ENCODE measurements at regions not wholly inside any gene's neighbourhood (a gene's known extent, or its start where the extent isn't known, plus 50 kb on each side); places are given as distances from the start of the nearest gene placed in this dataset.

- Histone ChIP-seq H3K27ac (ENCODE audit: low read length) (no peak overlapping the region), H3K9me3 (ENCODE audit: insufficient read depth, low read length, severe bottlenecking) (no peaks in the 10 kb centered on the region), H3K4me3 (ENCODE audit: low read depth in 1 of 2, low read length in 2 of 2) (no peak overlapping the region), H4K20me1 (ENCODE audit: insufficient read depth, low read length) (no peaks in the 10 kb centered on the region), H2AFZ (ENCODE audit: low read depth, low read length) (no peak overlapping the region), H3K9ac (ENCODE audit: low read depth, low read length) (no peak overlapping the region), H3K4me1 (ENCODE audit: insufficient read depth, low read length) (peaks cover 8% of the 10 kb centered on the region), H3K27me3 (ENCODE audit: insufficient read depth, low read length, poor library complexity) (no peaks in the 10 kb centered on the region), H3K4me2 (ENCODE audit: insufficient read depth, low read length) (no peak overlapping the region), H3K79me2 (ENCODE audit: insufficient read depth, low read length) (no peaks in the 10 kb centered on the region), H3K36me3 (ENCODE audit: insufficient read depth, low read length) (0 out of 2 replicates have a peak, but pooled peaks cover 2% of the 10 kb centered on the region)
- DNase-seq (no peak), ATAC-seq (ENCODE audit: insufficient read depth, low read depth) (peak; percentile 44; the same call in 2 of the 3 replicates)
- TF ChIP-seq CTCF (IDR thresholded peaks at IDR 0.05; ENCODE audit: borderline replicate concordance, extremely low read depth, low read length, poor library complexity, severe bottlenecking) (no peak), EZH2 (IDR thresholded peaks at IDR 0.05; ENCODE audit: borderline replicate concordance, low read depth, low read length, severe bottlenecking) (no peak)
Observed at GRCh38 chr14:53536446-53536845, 383.3 kb upstream of the DDHD1 start.

GRCh38 chr14:53534841-53535240 is 381.7 kb upstream of the DDHD1 start:
- no peak for TF ChIP-seq EZH2 (IDR thresholded peaks at IDR 0.05; ENCODE audit: borderline replicate concordance, low read depth, low read length, severe bottlenecking)
- TF ChIP-seq CTCF (IDR thresholded peaks at IDR 0.05; ENCODE audit: borderline replicate concordance, extremely low read depth, low read length, poor library complexity, severe bottlenecking), result no peak
- Histone ChIP-seq H3K36me3 (ENCODE audit: insufficient read depth, low read length) (0 out of 2 replicates have a peak, but pooled peaks cover 2% of the 10 kb centered on the region), H3K9ac (ENCODE audit: low read depth, low read length) (no peak overlapping the region), H3K9me3 (ENCODE audit: insufficient read depth, low read length, severe bottlenecking) (no peaks in the 10 kb centered on the region), H3K4me3 (ENCODE audit: low read depth in 1 of 2, low read length in 2 of 2) (no peak overlapping the region), H3K79me2 (ENCODE audit: insufficient read depth, low read length) (no peaks in the 10 kb centered on the region), H3K27ac (ENCODE audit: low read length) (no peak overlapping the region), H3K4me2 (ENCODE audit: insufficient read depth, low read length) (no peak overlapping the region), H3K4me1 (ENCODE audit: insufficient read depth, low read length) (peaks cover 7% of the 10 kb centered on the region), H2AFZ (ENCODE audit: low read depth, low read length) (no peak overlapping the region), H4K20me1 (ENCODE audit: insufficient read depth, low read length) (no peaks in the 10 kb centered on the region), H3K27me3 (ENCODE audit: insufficient read depth, low read length, poor library complexity) (no peaks in the 10 kb centered on the region)
- ATAC-seq (ENCODE audit: insufficient read depth, low read depth) (no peak), DNase-seq (no peak)

GRCh38 chr14:53533384-53533970 is 380.4 kb upstream of the DDHD1 start:
- Histone ChIP-seq H3K4me1 (ENCODE audit: insufficient read depth, low read length) (no peaks in the 10 kb centered on the region), H3K36me3 (ENCODE audit: insufficient read depth, low read length) (peaks cover 2% of the 10 kb centered on the region; the same call in 1 of the 2 replicates), H3K9me3 (ENCODE audit: insufficient read depth, low read length, severe bottlenecking) (no peaks in the 10 kb centered on the region), H3K4me3 (ENCODE audit: low read depth in 1 of 2, low read length in 2 of 2) (no peak overlapping the region), H3K27me3 (ENCODE audit: insufficient read depth, low read length, poor library complexity) (no peaks in the 10 kb centered on the region), H3K79me2 (ENCODE audit: insufficient read depth, low read length) (no peaks in the 10 kb centered on the region), H3K4me2 (ENCODE audit: insufficient read depth, low read length) (no peak overlapping the region), H3K9ac (ENCODE audit: low read depth, low read length) (no peak overlapping the region), H2AFZ (ENCODE audit: low read depth, low read length) (no peak overlapping the region), H4K20me1 (ENCODE audit: insufficient read depth, low read length) (no peaks in the 10 kb centered on the region), H3K27ac (ENCODE audit: low read length) (no peak overlapping the region)
- TF ChIP-seq CTCF (IDR thresholded peaks at IDR 0.05; ENCODE audit: borderline replicate concordance, extremely low read depth, low read length, poor library complexity, severe bottlenecking), result no peak
- no peak for TF ChIP-seq EZH2 (IDR thresholded peaks at IDR 0.05; ENCODE audit: borderline replicate concordance, low read depth, low read length, severe bottlenecking)
- no peak for ATAC-seq (ENCODE audit: insufficient read depth, low read depth)
- DNase-seq, result no peak

All from DND-41 (cell line).